ENCODE measurements at regions not wholly inside any gene's neighbourhood (a gene's known extent, or its start where the extent isn't known, plus 50 kb on each side); places are given as distances from the start of the nearest gene placed in this dataset.

GRCh38 chr10:29055101-29055500, 233.8 kb upstream of the LYZL1 start:
- H3K9me3 ChIP-seq (ENCODE audit: control insufficient read depth, insufficient read depth, low read length): no peaks in the 10 kb centered on the region
- H3K4me3 ChIP-seq (ENCODE audit: low read length): no peak overlapping the region
- Mint-ChIP-seq H3K9me3 (no peaks in the 10 kb centered on the region), H3K4me1 (no peaks in the 10 kb centered on the region), H3K27me3 (ENCODE audit: low read depth in 2 of 2) (no peaks in the 10 kb centered on the region), H3K4me3 (no peak overlapping the region), H3K27ac (no peak overlapping the region), H3K36me3 (no peaks in the 10 kb centered on the region)
- H3K36me3 ChIP-seq (ENCODE audit: control insufficient read depth, insufficient read depth, low read length): no peaks in the 10 kb centered on the region
- H3K4me1 ChIP-seq (ENCODE audit: control insufficient read depth, insufficient read depth, low read length): no peaks in the 10 kb centered on the region
- ATAC-seq (no peak), DNase-seq (no peak)
- intact Hi-C loops (cut with micrococcal nuclease): no loop called here
- H3K27me3 ChIP-seq (ENCODE audit: control insufficient read depth, insufficient read depth, low read length): no peaks in the 10 kb centered on the region
- no peak overlapping the region for H3K27ac ChIP-seq (ENCODE audit: low read length)
- TF ChIP-seq CTCF (IDR thresholded peaks at IDR 0.05): no peak
- WGBS (ENCODE audit: insufficient coverage): no CpG with 5 or more reads among the region's 2 CpGs

GRCh38 chr10:29056729-29057128, 232.1 kb upstream of the LYZL1 start:
- H3K27ac Mint-ChIP-seq: no peak overlapping the region
- ATAC-seq: no peak
- 76% methylated on average over 2 of the region's 2 CpGs for WGBS (ENCODE audit: insufficient coverage)
- no peak for TF ChIP-seq CTCF (IDR thresholded peaks at IDR 0.05)
- H3K36me3 Mint-ChIP-seq: no peaks in the 10 kb centered on the region
- H3K9me3 Mint-ChIP-seq: no peaks in the 10 kb centered on the region
- no peak overlapping the region for H3K27ac ChIP-seq (ENCODE audit: low read length)
- no peak overlapping the region for H3K4me3 ChIP-seq (ENCODE audit: low read length)
- DNase-seq: no peak
- H3K4me1 ChIP-seq (ENCODE audit: control insufficient read depth, insufficient read depth, low read length): no peaks in the 10 kb centered on the region
- no peaks in the 10 kb centered on the region for H3K4me1 Mint-ChIP-seq
- no peaks in the 10 kb centered on the region for H3K9me3 ChIP-seq (ENCODE audit: control insufficient read depth, insufficient read depth, low read length)
- no peaks in the 10 kb centered on the region for H3K27me3 Mint-ChIP-seq (ENCODE audit: low read depth in 2 of 2)
- no peaks in the 10 kb centered on the region for H3K36me3 ChIP-seq (ENCODE audit: control insufficient read depth, insufficient read depth, low read length)
- no peaks in the 10 kb centered on the region for H3K27me3 ChIP-seq (ENCODE audit: control insufficient read depth, insufficient read depth, low read length)
- intact Hi-C loops (cut with micrococcal nuclease): no loop called here
- H3K4me3 Mint-ChIP-seq: no peak overlapping the region

- 50% methylated on average over 2 of the region's 4 CpGs for WGBS (ENCODE audit: insufficient coverage)
- Histone ChIP-seq H3K27ac (ENCODE audit: low read length) (no peak overlapping the region), H3K27me3 (ENCODE audit: control insufficient read depth, insufficient read depth, low read length) (no peaks in the 10 kb centered on the region), H3K4me3 (ENCODE audit: low read length) (no peak overlapping the region), H3K9me3 (ENCODE audit: control insufficient read depth, insufficient read depth, low read length) (no peaks in the 10 kb centered on the region), H3K4me1 (ENCODE audit: control insufficient read depth, insufficient read depth, low read length) (no peaks in the 10 kb centered on the region), H3K36me3 (ENCODE audit: control insufficient read depth, insufficient read depth, low read length) (no peaks in the 10 kb centered on the region)
- no peaks in the 10 kb centered on the region for H3K27me3 Mint-ChIP-seq (ENCODE audit: low read depth in 2 of 2)
- no peaks in the 10 kb centered on the region for H3K36me3 Mint-ChIP-seq
- DNase-seq (no peak), ATAC-seq (no peak)
- intact Hi-C loops (cut with micrococcal nuclease): no loop called here
- no peak overlapping the region for H3K27ac Mint-ChIP-seq
- no peaks in the 10 kb centered on the region for H3K4me1 Mint-ChIP-seq
- no peaks in the 10 kb centered on the region for H3K9me3 Mint-ChIP-seq
- no peak for TF ChIP-seq CTCF (IDR thresholded peaks at IDR 0.05)
- H3K4me3 Mint-ChIP-seq: no peak overlapping the region
Measured at GRCh38 chr10:29057822-29058331, 231.0 kb upstream of the LYZL1 start.

Data from natural killer cell (primary cell).